NB4 (cell line): ENCODE measurements at regions not wholly inside any gene's neighbourhood (a gene's known extent, or its start where the extent isn't known, plus 50 kb on each side); places are given as distances from the start of the nearest gene placed in this dataset.
A peak's percentile ranks its signal among the peaks of the same experiment; 100 is the strongest.

Source experiments
- DNase-seq: peaks from one replicate; pipeline ENCODE4 v3.0.0; 2010; ENCODE audit warnings: low read depth
- H3K4me3 ChIP-seq: one replicate; pipeline ENCODE4 v1.5.1; 2011; ENCODE audit warnings: mild to moderate bottlenecking, low read depth, low read length, moderate library complexity
- MAX ChIP-seq: IDR thresholded peaks from 2 replicates; pipeline ENCODE4 v1.6.1; 2011; ENCODE audit warnings: low read depth, low read length
- MYC ChIP-seq: IDR thresholded peaks from 2 replicates; pipeline ENCODE4 v1.6.1; 2011; ENCODE audit warnings: low read depth, low read length
- POLR2A ChIP-seq: IDR thresholded peaks from 2 replicates; pipeline ENCODE4 v1.6.1; 2011; ENCODE audit warnings: mild to moderate bottlenecking; ENCODE audit not compliant: insufficient read length; ENCODE audit errors: extremely low read depth
- TF ChIP-seq, protein P1 (sequence below): IDR thresholded peaks from one replicate; pipeline ENCODE4 v1.5.1; 2012; ENCODE audit warnings: low read depth, low read length

- TF ChIP-seq MAX (no peak), MYC (no peak), POLR2A (no peak)
- TF ChIP-seq, protein P1, sequence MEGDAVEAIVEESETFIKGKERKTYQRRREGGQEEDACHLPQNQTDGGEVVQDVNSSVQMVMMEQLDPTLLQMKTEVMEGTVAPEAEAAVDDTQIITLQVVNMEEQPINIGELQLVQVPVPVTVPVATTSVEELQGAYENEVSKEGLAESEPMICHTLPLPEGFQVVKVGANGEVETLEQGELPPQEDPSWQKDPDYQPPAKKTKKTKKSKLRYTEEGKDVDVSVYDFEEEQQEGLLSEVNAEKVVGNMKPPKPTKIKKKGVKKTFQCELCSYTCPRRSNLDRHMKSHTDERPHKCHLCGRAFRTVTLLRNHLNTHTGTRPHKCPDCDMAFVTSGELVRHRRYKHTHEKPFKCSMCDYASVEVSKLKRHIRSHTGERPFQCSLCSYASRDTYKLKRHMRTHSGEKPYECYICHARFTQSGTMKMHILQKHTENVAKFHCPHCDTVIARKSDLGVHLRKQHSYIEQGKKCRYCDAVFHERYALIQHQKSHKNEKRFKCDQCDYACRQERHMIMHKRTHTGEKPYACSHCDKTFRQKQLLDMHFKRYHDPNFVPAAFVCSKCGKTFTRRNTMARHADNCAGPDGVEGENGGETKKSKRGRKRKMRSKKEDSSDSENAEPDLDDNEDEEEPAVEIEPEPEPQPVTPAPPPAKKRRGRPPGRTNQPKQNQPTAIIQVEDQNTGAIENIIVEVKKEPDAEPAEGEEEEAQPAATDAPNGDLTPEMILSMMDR = no peak
- H3K4me3 ChIP-seq = no peak overlapping the region
- no peak for DNase-seq
Measured at GRCh38 chr20:23214903-23215302, 128.8 kb upstream of the CD93 start.

GRCh38 chr20:23212464-23212995 lies 126.4 kb upstream of the CD93 start:
- TF ChIP-seq, protein P1 = no peak
- TF ChIP-seq MAX = no peak
- TF ChIP-seq MYC = no peak
- no peak for TF ChIP-seq POLR2A
- no peak for DNase-seq
- H3K4me3 ChIP-seq = no peak overlapping the region

- TF ChIP-seq POLR2A = no peak
- TF ChIP-seq, protein P1 = no peak
- no peak for TF ChIP-seq MAX
- no peak for TF ChIP-seq MYC
- no peak for DNase-seq
- H3K4me3 ChIP-seq = no peak overlapping the region
Measured at GRCh38 chr20:23212011-23212410, 125.9 kb upstream of the CD93 start.

GRCh38 chr20:23211164-23211563 lies 125.0 kb upstream of the CD93 start:
- no peak for DNase-seq
- no peak overlapping the region for H3K4me3 ChIP-seq
- TF ChIP-seq MYC = no peak
- TF ChIP-seq, protein P1 = no peak
- TF ChIP-seq POLR2A = no peak
- TF ChIP-seq MAX = no peak

DNA sequence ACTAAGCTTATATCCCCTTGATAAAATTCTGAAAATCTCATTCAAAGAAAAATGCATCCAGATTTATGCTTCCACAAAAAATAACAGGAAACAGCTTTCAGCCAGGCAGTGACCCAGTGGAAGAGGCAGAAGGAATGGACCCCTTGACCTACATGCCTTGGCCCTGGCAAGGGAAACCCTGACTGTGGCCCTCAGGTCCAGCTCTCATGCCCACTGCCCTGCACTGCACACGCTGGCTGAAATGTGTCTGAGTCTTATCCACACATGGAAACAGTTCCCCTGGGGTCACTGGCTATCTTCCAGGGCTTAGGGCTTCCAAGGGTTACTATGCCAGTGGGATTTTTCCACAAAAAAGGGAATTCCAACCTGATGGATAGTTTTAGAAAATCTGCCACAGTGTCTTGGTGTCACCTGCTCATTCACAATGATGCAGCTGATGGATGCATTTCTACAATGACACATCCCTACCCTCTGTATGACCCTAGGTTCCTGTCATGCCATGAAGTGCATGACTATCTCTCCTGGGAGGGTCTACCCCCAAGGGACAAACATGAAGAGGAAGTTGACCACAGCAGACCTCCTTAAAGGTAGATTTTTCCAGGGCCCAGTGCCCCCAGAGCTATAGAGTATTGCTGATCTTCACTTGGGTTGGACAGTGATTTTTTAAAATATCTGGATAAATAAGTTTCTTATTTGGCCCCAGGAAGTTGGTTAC lies 121.9 kb upstream of the CD93 start:
- TF ChIP-seq, protein P1 = no peak
- no peak for TF ChIP-seq POLR2A
- no peak for TF ChIP-seq MAX
- TF ChIP-seq MYC = no peak
- no peak overlapping the region for H3K4me3 ChIP-seq
- DNase-seq = peak; percentile 71

- TF ChIP-seq POLR2A = no peak
- no peak for TF ChIP-seq MAX
- TF ChIP-seq, protein P1 = no peak
- no peak for TF ChIP-seq MYC
- no peak overlapping the region for H3K4me3 ChIP-seq
- DNase-seq = no peak
Measured at GRCh38 chr20:23206995-23207394, 120.9 kb upstream of the CD93 start.
